ENCODE measurements at regions not wholly inside any gene's neighbourhood (a gene's known extent, or its start where the extent isn't known, plus 50 kb on each side); places are given as distances from the start of the nearest gene placed in this dataset.

DNA sequence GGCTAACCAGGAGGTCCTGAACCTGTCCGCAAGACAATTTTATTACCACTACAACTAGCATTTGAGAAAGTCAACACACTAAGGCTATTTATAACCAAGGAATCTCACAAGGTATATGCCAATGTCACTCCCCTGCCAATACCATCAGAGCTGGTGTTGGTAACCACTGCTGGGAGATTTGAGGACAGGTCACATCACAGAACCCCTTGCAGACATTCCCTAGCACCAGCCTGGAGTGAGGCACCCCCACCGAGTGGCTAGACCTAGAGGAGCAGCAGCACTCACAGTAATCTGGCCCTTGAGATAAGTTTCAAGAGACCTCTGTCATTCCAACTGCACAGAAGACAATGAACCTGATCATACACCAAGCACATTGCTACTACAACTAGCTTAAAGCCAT is 483.2 kb downstream of the MMUT start:
- TF ChIP-seq ZNF70 (CRISPR knock-in tag; IDR thresholded peaks at IDR 0.05) (no peak), ISL1 (CRISPR knock-in tag; IDR thresholded peaks at IDR 0.05) (no peak), SNAI2 (CRISPR knock-in tag; IDR thresholded peaks at IDR 0.05) (no peak), ARNTL (CRISPR knock-in tag; IDR thresholded peaks at IDR 0.05; ENCODE audit: borderline replicate concordance, low read depth) (no peak), PPARA (CRISPR knock-in tag; IDR thresholded peaks at IDR 0.05; ENCODE audit: borderline replicate concordance) (no peak), BACH2 (CRISPR knock-in tag; IDR thresholded peaks at IDR 0.05; ENCODE audit: borderline replicate concordance) (no peak), ZFP3 (CRISPR knock-in tag; IDR thresholded peaks at IDR 0.05) (no peak)
- TF ChIP-seq, protein P1, sequence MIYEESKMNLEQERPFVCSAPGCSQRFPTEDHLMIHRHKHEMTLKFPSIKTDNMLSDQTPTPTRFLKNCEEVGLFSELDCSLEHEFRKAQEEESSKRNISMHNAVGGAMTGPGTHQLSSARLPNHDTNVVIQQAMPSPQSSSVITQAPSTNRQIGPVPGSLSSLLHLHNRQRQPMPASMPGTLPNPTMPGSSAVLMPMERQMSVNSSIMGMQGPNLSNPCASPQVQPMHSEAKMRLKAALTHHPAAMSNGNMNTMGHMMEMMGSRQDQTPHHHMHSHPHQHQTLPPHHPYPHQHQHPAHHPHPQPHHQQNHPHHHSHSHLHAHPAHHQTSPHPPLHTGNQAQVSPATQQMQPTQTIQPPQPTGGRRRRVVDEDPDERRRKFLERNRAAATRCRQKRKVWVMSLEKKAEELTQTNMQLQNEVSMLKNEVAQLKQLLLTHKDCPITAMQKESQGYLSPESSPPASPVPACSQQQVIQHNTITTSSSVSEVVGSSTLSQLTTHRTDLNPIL (CRISPR knock-in tag; IDR thresholded peaks at IDR 0.05; ENCODE audit: low read depth), result no peak
- TF ChIP-seq, protein P2, sequence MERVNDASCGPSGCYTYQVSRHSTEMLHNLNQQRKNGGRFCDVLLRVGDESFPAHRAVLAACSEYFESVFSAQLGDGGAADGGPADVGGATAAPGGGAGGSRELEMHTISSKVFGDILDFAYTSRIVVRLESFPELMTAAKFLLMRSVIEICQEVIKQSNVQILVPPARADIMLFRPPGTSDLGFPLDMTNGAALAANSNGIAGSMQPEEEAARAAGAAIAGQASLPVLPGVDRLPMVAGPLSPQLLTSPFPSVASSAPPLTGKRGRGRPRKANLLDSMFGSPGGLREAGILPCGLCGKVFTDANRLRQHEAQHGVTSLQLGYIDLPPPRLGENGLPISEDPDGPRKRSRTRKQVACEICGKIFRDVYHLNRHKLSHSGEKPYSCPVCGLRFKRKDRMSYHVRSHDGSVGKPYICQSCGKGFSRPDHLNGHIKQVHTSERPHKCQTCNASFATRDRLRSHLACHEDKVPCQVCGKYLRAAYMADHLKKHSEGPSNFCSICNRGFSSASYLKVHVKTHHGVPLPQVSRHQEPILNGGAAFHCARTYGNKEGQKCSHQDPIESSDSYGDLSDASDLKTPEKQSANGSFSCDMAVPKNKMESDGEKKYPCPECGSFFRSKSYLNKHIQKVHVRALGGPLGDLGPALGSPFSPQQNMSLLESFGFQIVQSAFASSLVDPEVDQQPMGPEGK (CRISPR knock-in tag; IDR thresholded peaks at IDR 0.05; ENCODE audit: borderline replicate concordance), result no peak

All from SK-N-SH treated with all-trans-retinoic acid at 6 μM for 48 hours (cell line).